DMS 273 treated with DMSO at 0.1 percent for 48 hours (cell line): ENCODE measurements at regions not wholly inside any gene's neighbourhood (a gene's known extent, or its start where the extent isn't known, plus 50 kb on each side); places are given as distances from the start of the nearest gene placed in this dataset.

Experiments
- DNase-seq: peaks from one replicate; lab custom pipeline; 2025; lab: John Stamatoyannopoulos, UW

- no peak for DNase-seq
These were observed 652.8 kb upstream of the CELF2 start for GRCh38 chr10:10364902-10365301.

DNA sequence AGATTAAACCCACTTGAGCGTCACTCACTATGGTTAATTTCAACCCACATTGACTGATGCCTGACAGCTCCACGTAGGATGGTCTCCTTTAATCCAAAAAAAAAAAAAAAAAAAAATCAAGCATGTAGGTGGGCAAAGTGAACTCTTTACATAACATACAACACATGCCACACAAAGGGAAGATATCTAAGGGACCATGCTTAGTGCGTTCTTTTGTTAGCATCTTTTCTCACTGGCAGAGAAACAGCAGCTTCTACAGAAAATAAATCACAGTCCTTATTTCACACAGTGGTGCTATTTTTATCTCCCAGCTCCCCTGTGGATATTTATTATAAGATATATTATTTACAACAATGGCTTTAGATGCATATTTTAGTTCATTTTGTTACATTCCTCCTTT lies 652.0 kb upstream of the CELF2 start:
- no peak for DNase-seq

DNA sequence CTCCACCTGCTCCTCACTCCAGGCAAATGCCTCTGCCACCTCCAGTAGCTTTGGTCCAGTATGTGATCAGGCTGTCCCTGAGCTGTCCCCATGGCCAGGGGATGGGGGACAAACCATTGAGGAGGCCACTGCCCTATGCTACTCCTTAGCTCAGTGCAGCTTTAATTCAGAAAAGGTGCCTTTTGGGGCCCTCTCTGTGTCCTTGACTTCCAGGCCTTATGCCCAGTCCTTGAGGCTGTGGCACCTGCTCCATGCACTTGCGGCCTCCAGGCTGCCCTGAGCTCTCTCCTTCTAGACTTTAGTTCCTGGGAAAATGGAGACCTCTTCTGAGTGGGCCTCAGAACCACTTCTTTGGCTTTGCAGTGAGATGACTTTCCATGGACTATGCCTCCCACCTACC lies 650.8 kb upstream of the CELF2 start:
- no peak for DNase-seq

GRCh38 chr10:10367264-10367663 lies 650.4 kb upstream of the CELF2 start:
- DNase-seq: no peak

- no peak for DNase-seq
These were observed 648.6 kb upstream of the CELF2 start for GRCh38 chr10:10368951-10369576.

DNA sequence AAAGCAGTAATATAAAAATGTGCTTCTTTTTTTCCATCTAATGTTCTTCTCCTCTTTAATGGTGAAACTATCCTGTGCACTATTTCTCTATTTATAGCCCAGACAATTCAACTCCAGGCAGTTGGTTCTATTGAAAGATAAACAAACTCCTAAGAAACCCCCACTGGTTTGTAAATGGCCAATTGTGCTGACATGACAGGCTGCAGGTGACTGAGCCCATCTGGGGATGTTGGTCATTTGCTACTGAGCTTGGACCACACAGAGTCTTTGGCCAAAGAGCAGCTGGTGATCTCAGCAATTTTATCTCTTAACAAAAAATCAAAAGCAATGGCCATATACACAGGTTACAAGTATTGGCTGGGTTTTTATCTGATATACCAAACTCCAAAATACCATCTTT lies 631.8 kb upstream of the CELF2 start:
- no peak for DNase-seq

- DNase-seq: no peak
These were observed 628.5 kb upstream of the CELF2 start for GRCh38 chr10:10389182-10389581.

GRCh38 chr10:10392511-10392910 lies 625.2 kb upstream of the CELF2 start:
- no peak for DNase-seq

- no peak for DNase-seq
These were observed 622.6 kb upstream of the CELF2 start for GRCh38 chr10:10394933-10395658.

GRCh38 chr10:10396601-10397000 lies 621.1 kb upstream of the CELF2 start:
- no peak for DNase-seq

- DNase-seq: no peak
These were observed 619.8 kb upstream of the CELF2 start for GRCh38 chr10:10397906-10398305.

GRCh38 chr10:10403762-10404161 lies 613.9 kb upstream of the CELF2 start:
- DNase-seq: no peak

DNA sequence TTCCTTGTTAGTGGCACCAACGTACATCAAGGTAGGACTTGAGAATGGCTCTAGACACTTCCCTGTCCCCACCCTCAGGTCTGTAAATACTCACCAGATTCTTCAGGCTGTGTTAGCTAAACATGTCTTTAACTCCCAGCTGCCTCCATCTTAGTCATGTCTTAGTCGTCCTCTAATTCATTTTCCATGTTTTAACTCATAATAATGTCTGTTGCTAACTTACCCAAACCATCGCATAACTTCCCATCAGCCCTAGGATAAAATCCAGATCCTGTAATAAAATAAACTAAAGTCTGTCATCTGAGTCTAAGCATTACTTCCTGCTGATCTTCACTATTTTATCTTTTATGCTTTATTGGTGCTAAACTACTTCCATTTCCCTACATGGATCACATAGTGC lies 600.0 kb upstream of the CELF2 start:
- DNase-seq: no peak

DNA sequence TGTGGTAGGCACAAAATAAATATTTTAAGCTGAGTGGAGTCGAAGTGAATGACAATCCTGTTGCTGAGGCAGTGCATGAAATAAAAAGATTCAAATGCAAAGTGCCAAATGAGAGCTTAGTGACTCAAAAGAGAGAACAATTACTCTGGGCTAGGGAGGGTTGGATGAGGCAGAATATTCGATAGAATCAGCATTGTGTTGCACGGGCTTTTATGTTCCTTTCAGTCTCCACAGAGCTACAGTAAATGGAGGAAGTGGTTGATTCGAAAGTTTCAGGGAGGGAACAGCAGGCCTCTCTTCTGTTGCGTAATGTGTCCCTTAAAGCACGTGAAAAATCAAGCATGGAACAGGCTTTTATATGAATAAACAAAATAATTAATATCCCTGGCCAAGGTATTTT lies 599.3 kb upstream of the CELF2 start:
- no peak for DNase-seq

GRCh38 chr10:10421071-10421470 lies 596.6 kb upstream of the CELF2 start:
- no peak for DNase-seq

- DNase-seq: no peak
These were observed 586.1 kb upstream of the CELF2 start for GRCh38 chr10:10431422-10432066.

- DNase-seq: no peak
These were observed 585.2 kb upstream of the CELF2 start for GRCh38 chr10:10432296-10433035.

DNA sequence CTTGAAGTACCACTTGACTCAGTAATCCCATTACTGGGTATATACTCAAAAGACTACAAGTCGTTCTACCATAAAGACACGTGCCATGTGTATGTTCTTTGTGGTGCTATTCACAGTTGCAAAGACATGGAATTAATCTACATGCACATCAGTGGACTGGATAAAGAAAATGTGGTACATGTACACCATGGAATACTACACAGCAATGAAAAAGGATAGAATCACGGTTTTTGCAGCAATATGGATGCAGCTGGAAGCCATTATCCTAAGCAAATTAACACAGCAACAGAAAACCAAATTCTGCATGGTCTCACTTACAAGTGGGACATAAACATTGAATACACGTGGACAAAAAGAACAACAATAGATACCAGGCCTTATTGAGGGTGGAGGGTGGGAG lies 583.4 kb upstream of the CELF2 start:
- no peak for DNase-seq

GRCh38 chr10:10437886-10438285 lies 579.8 kb upstream of the CELF2 start:
- no peak for DNase-seq

GRCh38 chr10:10438335-10439100 lies 579.2 kb upstream of the CELF2 start:
- no peak for DNase-seq

DNA sequence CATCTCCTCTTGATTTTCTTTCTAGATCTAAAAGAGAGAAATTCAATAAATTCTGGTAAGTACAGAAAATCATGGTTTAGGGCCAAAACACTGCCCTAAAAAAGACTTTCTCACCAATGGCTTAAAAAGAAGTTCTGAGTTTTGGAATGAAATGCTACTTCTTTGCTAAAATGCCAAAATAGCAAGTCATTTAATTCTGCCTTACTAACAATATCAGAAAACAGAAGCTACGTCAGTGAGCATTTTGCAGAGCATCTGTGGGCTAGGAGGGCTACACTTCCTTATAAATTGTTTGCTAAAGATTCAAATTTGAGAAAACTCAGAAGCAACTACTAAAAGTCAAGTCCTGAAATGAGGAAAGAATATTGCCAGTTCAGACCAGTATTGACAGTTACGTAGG lies 560.8 kb upstream of the CELF2 start:
- no peak for DNase-seq

DNA sequence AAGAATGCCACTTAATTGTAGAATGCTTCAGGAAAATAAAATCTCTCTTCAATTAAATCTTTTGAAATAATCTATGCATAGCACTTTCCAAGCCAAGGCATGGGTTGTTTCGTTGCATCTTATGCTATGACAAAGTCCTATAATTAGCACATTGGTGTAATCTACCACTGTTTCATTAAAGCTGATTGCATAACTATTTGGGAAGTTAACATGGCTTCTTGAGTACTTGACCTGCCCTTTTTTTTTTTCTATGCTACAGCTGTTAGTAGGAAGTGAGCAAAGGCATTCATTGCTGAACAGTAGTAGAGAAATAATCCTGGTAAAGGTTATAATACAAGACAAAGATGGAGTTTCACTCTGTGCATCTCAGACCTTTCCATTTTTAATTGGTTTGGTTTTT lies 557.2 kb upstream of the CELF2 start:
- no peak for DNase-seq
